ENCODE measurements at regions not wholly inside any gene's neighbourhood (a gene's known extent, or its start where the extent isn't known, plus 50 kb on each side); places are given as distances from the start of the nearest gene placed in this dataset.
"Not testable (repeated sequence)": the region's sequence is repeated elsewhere in the genome, so short reads cannot be mapped to it uniquely, and the experiment has no call there.

DNA sequence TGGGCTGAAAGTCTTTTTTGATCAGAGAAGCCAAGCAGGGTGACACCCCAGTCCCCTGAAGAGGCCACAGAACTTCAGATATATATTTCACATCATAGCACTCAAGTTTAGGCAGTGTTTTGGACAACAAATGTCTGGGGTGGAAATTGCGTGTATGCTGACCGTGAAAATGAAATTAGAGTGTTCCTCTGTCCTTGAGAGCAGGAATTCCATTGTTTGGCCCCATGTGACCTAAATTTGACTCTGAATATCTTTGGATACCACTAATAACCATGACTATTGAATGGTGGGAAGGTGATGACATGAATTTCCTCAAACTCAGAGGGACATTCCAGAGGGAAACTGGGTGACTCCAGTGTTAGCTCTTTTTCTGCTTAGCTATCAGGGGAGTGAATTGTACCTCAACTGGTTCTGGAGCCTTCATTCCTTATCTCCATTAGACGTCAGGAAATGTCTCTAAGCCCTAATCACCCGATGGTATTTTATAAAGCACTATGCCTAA is 263.5 kb upstream of the RASGRP1 start:
- Histone ChIP-seq H3K9ac (ENCODE audit: low read depth, low read length) (no peak overlapping the region), H3K4me1 (ENCODE audit: insufficient read depth, low read length) (peaks cover 5% of the 10 kb centered on the region; the same call in 1 of the 2 replicates), H3K36me3 (ENCODE audit: insufficient read depth, low read length) (no peaks in the 10 kb centered on the region), H3K9me3 (ENCODE audit: control insufficient read depth, insufficient read depth, low read length) (no peaks in the 10 kb centered on the region)

DNA sequence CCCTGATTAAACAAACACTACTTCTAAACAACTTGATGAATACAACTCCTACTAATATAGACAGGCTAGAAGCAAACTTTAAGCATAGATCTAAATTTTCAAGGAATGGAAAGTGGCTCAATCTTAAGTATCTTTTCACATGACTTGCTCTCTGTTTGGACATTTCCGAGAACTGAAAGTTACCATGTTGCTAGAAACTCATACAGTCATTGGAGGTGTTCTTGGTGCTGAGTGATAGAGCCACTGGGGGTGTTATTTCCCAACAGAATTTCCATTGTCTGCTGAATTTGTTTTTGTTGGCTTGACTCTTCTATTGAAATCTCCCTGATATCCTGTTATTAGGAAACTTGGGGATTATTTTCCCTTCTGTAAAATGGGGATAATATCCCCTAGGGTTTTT is 264.5 kb upstream of the RASGRP1 start:
- H3K9ac ChIP-seq (ENCODE audit: low read depth, low read length), result no peak overlapping the region
- no peaks in the 10 kb centered on the region for H3K9me3 ChIP-seq (ENCODE audit: control insufficient read depth, insufficient read depth, low read length)
- peaks cover 5% of the 10 kb centered on the region; the same call in 1 of the 2 replicates for H3K4me1 ChIP-seq (ENCODE audit: insufficient read depth, low read length)
- no peaks in the 10 kb centered on the region for H3K36me3 ChIP-seq (ENCODE audit: insufficient read depth, low read length)

DNA sequence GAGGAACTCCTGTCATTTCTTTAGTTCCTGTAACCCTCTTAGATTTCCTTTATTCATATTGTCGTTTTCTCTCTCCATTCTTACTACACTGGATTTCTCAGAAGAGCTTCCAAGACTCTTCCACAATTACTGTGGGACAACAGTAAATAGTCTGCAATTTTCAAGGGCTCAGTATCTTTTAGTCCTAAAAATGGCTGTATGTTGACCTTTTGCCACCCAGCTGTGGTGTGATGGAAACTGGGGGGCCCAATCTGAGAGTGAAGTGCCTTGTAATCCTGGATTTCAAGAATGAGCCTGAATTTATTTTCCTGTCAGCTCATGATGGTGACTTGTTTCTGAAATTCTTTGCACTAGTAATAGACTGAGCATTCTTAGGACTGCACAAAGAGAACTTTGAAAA is 277.6 kb upstream of the RASGRP1 start:
- Histone ChIP-seq H3K9ac (ENCODE audit: low read depth, low read length) (no peak overlapping the region), H3K4me1 (ENCODE audit: insufficient read depth, low read length) (peaks cover 5% of the 10 kb centered on the region; the same call in 1 of the 2 replicates), H3K36me3 (ENCODE audit: insufficient read depth, low read length) (no peaks in the 10 kb centered on the region), H3K9me3 (ENCODE audit: control insufficient read depth, insufficient read depth, low read length) (no peaks in the 10 kb centered on the region)

DNA sequence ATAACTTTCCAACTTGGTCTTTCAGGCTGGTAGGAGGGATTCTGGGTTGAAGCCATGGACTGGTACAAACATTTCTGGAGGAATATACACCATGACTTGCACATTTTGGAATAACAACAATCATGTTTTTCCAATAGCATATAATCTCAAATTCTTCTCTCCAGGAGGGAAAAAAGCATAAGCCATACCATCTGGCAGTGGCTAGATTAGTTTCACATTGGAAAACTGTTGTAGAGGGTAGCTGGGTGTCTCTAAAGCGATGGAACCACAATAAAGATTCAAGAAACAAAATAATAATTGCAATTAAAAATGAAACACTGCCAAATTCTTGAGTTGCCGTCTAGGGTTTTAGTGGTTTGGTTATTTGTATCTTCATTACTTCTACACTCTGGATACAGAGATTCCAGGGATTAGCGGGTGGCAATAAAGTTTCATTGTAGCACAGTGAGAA is 278.5 kb upstream of the RASGRP1 start:
- Histone ChIP-seq H3K36me3 (ENCODE audit: insufficient read depth, low read length) (no peaks in the 10 kb centered on the region), H3K9me3 (ENCODE audit: control insufficient read depth, insufficient read depth, low read length) (no peaks in the 10 kb centered on the region), H3K9ac (ENCODE audit: low read depth, low read length) (no peak overlapping the region), H3K4me1 (ENCODE audit: insufficient read depth, low read length) (peaks cover 5% of the 10 kb centered on the region; the same call in 1 of the 2 replicates)

DNA sequence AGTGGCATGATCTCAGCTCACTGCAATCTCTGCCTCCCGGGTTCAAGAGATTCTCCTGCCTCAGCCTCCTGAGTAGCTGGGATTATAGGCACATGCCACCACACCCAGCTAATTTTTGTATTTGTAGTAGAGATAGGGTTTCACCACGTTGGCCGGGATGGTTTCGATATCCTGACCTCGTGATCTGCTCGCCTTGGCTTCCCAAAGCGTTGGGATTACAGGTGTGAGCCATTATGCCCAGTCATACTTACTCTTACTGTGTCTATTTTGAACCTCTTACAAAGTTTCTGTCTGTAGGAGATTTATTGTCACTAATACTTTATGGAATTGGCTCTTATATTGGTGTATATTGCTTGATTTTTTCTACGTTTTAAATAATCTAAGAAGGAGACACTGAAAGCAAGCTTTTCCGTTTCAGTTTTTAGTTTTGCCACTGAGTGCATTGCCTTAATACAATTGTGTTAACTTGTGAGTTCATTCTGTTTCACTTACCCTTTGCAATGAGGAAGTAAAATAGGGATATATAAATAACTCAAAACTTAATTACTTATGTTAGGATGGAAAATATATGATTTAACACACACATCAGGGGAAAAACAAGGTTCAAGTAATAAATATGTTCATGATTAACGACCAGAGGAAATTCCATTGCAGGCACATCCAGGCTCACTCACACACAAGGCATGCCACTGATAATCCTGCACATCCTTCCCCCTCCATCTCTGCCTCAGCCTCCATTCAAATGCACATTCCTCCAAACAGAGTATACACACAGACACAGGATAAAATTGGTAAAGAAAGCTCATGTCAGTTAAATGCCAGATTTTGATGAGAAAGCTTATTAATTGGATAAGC is 279.3 kb upstream of the RASGRP1 start:
- Histone ChIP-seq H3K9ac (ENCODE audit: low read depth, low read length) (no peak overlapping the region), H3K36me3 (ENCODE audit: insufficient read depth, low read length) (no peaks in the 10 kb centered on the region), H3K9me3 (ENCODE audit: control insufficient read depth, insufficient read depth, low read length) (no peaks in the 10 kb centered on the region), H3K4me1 (ENCODE audit: insufficient read depth, low read length) (peaks cover 5% of the 10 kb centered on the region; the same call in 1 of the 2 replicates)

DNA sequence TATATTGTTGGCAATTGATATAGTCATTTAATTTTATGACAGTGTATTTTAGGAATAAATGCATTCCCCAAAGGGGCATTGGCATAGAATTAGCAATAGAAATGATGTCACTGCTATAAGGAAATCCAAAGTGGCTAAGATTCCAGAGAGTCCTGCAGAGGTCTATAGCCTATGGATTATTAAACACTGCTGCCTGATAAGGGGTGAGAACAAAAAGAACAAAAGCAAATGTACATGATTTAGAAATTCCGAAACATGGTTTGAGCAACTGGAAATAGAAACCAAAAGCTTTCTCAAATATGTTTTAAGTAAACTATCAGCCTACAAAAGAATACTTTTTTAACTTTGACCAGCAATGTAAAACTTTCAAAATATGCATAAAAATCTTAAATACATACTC is 280.1 kb upstream of the RASGRP1 start:
- H3K4me1 ChIP-seq (ENCODE audit: insufficient read depth, low read length), result peaks cover 5% of the 10 kb centered on the region; the same call in 1 of the 2 replicates
- no peaks in the 10 kb centered on the region for H3K36me3 ChIP-seq (ENCODE audit: insufficient read depth, low read length)
- no peak overlapping the region for H3K9ac ChIP-seq (ENCODE audit: low read depth, low read length)
- no peaks in the 10 kb centered on the region for H3K9me3 ChIP-seq (ENCODE audit: control insufficient read depth, insufficient read depth, low read length)

DNA sequence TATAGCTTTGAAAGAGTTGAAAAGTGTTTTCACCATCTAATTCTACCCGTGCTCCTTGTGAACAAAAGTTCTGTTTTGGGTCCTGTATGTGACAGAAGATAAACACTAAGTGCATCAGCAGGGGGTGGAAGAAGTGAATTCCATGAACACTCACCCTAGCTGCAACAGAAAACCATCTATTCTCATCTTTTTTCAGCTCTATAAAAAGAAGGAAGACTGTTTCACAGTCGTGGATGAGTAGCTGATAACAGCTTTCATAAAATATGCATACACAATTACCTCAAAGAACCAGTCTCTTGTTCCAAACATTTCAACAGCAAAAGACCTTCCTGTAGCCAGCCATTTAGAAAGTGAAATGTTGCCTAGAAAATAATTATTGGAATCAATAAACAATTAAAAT is 281.7 kb upstream of the RASGRP1 start:
- Histone ChIP-seq H3K9ac (ENCODE audit: low read depth, low read length) (no peak overlapping the region), H3K9me3 (ENCODE audit: control insufficient read depth, insufficient read depth, low read length) (no peaks in the 10 kb centered on the region), H3K4me1 (ENCODE audit: insufficient read depth, low read length) (peaks cover 5% of the 10 kb centered on the region; the same call in 1 of the 2 replicates)

DNA sequence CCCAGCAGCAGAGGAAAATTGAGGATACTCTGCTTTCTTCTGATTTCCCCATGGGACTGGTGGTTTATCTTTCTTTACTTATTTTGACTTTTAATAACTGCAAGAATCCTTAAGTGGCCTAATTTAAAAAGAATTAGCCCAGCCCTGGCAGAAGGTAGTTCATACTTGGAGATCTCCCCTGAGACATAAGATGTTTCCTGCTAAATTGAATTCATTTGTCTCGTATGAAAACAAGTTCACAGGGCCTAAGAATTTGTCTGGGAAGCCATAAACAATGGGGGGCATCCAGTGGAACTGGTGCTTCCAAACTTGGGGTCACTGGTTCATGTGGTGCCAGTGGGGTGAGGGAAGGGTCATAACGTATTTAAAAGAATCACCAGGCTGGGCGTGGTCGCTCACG is 283.1 kb upstream of the RASGRP1 start:
- Histone ChIP-seq H3K4me1 (ENCODE audit: insufficient read depth, low read length) (peaks cover 5% of the 10 kb centered on the region; the same call in 1 of the 2 replicates), H3K36me3 (ENCODE audit: insufficient read depth, low read length) (no peaks in the 10 kb centered on the region), H3K9me3 (ENCODE audit: control insufficient read depth, insufficient read depth, low read length) (no peaks in the 10 kb centered on the region), H3K9ac (ENCODE audit: low read depth, low read length) (no peak overlapping the region)

More for the DNA sequence above, 281.7 kb upstream of the RASGRP1 start:
- H3K36me3 ChIP-seq (ENCODE audit: insufficient read depth, low read length), result no peaks in the 10 kb centered on the region

DNA sequence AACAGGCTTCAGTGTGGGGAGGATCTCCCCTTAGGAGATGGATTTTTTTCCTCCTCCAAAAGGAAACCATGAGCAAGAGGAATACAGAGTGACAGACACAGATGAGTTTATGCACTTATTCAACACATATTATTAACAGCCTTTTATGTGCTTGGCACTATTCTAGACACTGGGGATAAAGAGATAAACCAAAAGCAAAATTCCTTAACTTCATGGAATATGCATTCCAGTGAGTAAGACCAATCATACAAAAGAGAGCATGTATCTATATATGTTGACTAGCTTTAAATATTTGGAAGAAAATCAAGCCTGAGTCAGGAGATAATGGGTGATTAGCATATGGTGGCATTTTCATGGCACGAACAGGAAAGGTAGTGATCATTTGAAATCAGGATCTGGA is 284.4 kb upstream of the RASGRP1 start:
- Histone ChIP-seq H3K4me1 (ENCODE audit: insufficient read depth, low read length) (peaks cover 4% of the 10 kb centered on the region; the same call in 1 of the 2 replicates), H3K9me3 (ENCODE audit: control insufficient read depth, insufficient read depth, low read length) (no peaks in the 10 kb centered on the region), H3K9ac (ENCODE audit: low read depth, low read length) (no peak overlapping the region), H3K36me3 (ENCODE audit: insufficient read depth, low read length) (no peaks in the 10 kb centered on the region)

DNA sequence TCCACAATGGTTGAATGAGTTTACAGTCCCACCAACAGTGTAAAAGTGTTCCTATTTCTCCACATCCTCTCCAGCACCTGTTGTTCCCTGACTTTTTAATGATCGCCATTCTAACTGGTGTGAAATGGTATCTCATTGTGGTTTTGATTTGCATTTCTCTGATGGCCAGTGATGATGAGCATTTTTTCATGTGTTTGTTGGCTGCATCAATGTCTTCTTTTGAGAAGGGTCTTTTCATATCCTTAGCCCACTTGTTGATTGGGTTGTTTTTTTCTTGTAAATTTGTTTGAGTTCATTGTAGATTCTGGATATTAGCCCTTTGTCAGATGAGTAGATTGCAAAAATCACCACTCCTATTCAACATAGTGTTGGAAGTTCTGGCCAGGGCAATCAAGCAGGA is 287.6 kb upstream of the RASGRP1 start:
- not testable (repeated sequence) for H3K9me3 ChIP-seq (ENCODE audit: control insufficient read depth, insufficient read depth, low read length); H3K4me1 ChIP-seq (ENCODE audit: insufficient read depth, low read length); H3K36me3 ChIP-seq (ENCODE audit: insufficient read depth, low read length); H3K9ac ChIP-seq (ENCODE audit: low read depth, low read length)

DNA sequence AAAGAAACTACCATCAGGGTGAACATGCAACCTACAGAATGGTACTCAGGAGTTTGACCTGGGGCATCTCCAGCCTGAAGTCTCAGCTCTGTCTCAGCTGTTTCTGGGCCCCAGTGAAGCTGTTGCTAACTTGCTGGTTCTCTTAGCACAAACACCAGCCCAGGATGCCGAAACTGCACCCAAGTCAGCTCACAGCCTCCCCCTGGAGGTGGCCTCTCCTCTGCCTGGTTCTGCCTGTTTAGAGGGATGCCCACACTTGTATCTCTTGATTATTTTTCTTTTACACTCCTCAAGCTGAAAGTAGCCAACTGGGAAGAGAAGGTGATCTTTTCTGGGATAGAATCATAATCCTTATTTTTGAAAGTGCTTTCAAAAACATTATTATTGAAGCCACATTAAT is 289.0 kb upstream of the RASGRP1 start:
- no peak overlapping the region for H3K9ac ChIP-seq (ENCODE audit: low read depth, low read length)
- H3K4me1 ChIP-seq (ENCODE audit: insufficient read depth, low read length), result no peaks in the 10 kb centered on the region
- H3K9me3 ChIP-seq (ENCODE audit: control insufficient read depth, insufficient read depth, low read length), result no peaks in the 10 kb centered on the region
- no peaks in the 10 kb centered on the region for H3K36me3 ChIP-seq (ENCODE audit: insufficient read depth, low read length)

DNA sequence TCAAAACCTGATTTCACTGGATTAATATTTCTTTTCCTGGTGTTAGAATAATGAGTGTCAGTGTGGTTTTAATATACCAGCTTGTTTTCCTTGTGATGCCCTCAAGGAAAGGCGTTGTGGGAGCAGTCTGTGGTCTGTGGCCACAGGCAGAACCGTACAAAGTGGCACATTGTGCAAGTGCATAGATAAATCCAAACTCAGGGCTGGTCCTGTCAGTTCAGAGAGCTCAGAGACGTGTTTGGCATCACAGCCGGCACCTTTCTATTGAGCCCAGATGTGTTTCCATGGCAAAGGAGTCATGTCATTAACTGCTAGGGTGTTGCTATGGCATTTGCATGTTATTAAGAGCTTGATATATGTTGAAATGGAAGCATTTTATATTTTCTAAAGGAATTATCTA is 289.9 kb upstream of the RASGRP1 start:
- Histone ChIP-seq H3K9me3 (ENCODE audit: control insufficient read depth, insufficient read depth, low read length) (no peaks in the 10 kb centered on the region), H3K4me1 (ENCODE audit: insufficient read depth, low read length) (no peaks in the 10 kb centered on the region), H3K9ac (ENCODE audit: low read depth, low read length) (no peak overlapping the region), H3K36me3 (ENCODE audit: insufficient read depth, low read length) (no peaks in the 10 kb centered on the region)

DNA sequence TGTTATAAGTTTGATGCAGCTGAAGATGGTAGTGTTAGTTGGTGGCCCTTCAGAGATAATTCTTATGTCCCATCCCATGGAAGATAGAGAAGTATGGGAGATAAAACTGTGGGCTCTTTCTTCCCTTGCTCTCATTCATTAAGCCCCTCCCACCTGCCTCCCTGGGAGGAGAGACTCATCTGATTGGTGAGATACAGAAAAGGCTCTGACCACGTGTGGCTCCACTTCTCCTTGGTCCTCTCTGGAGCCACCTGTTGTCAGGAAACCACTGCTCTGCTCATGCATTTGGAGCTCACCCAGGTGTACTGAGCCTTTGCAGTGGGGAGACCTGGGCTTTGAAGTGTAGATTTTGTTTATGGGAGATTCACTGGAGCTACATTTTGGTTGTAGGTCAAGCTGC is 293.2 kb upstream of the RASGRP1 start:
- H3K36me3 ChIP-seq (ENCODE audit: insufficient read depth, low read length), result no peaks in the 10 kb centered on the region
- no peaks in the 10 kb centered on the region for H3K9me3 ChIP-seq (ENCODE audit: control insufficient read depth, insufficient read depth, low read length)
- no peak overlapping the region for H3K9ac ChIP-seq (ENCODE audit: low read depth, low read length)
- H3K4me1 ChIP-seq (ENCODE audit: insufficient read depth, low read length), result no peaks in the 10 kb centered on the region

DNA sequence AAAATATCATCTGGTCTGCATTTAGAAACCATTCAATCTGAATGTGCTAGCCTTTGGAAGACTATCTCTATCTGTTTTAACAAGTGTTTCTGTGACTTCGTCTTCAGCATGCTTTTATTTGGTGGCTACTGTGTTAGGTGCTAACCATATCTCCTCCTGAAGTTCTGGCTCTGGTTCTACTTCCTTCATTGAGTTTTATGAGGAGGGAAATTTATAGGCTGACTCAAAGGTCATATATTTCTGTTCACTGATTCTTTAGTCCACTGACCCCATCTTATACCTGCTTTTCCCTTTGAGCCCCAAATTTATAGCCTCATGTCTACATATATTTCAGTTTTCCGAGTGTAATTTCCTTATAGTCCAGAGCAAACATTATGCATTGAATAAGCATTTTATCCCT is 295.0 kb upstream of the RASGRP1 start:
- Histone ChIP-seq H3K36me3 (ENCODE audit: insufficient read depth, low read length) (no peaks in the 10 kb centered on the region), H3K9me3 (ENCODE audit: control insufficient read depth, insufficient read depth, low read length) (no peaks in the 10 kb centered on the region), H3K9ac (ENCODE audit: low read depth, low read length) (no peak overlapping the region), H3K4me1 (ENCODE audit: insufficient read depth, low read length) (no peaks in the 10 kb centered on the region)

DNA sequence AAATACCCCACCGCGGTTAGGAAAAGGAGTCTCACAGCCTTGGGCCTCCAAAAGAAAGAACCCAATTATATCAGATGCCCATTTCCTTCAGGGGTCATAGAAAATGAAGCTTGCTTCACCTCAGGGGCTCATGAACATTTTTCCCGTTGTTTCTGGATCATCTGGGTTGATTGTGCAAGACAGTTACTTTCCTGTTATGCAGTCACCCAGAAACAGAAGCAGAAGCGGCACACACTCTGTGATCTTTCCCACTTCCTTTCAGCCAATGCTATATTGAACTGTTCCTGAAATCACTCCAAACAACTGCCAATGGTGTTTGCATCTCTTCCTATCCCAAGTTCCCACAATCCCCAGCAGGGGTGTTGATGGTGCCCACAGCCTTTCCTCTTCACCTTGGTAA is 295.6 kb upstream of the RASGRP1 start:
- Histone ChIP-seq H3K4me1 (ENCODE audit: insufficient read depth, low read length) (no peaks in the 10 kb centered on the region), H3K36me3 (ENCODE audit: insufficient read depth, low read length) (no peaks in the 10 kb centered on the region), H3K9me3 (ENCODE audit: control insufficient read depth, insufficient read depth, low read length) (no peaks in the 10 kb centered on the region), H3K9ac (ENCODE audit: low read depth, low read length) (no peak overlapping the region)

Data from ES-I3 (cell line).